PC-3 (cell line): ENCODE measurements at regions not wholly inside any gene's neighbourhood (a gene's known extent, or its start where the extent isn't known, plus 50 kb on each side); places are given as distances from the start of the nearest gene placed in this dataset.

Experiments
- ATAC-seq: fragments of 200-7000 bp; cut with Tn5 transposase; 2 replicates; pipeline ENCODE4 v1.9.1; 2020; ENCODE audit warnings: mild to moderate bottlenecking, moderate library complexity
- BruUV-seq: library from RNA; stranded (reverse); fragments of 400-500 nt; replicated peaks from 2 replicates; lab custom pipeline; 2021; lab: Mats Ljungman, UMichigan
- CTCF ChIA-PET: fragments of 300-600 bp; sonication (Branson Sonifier 250); formaldehyde crosslinking; loops from one replicate; lab custom pipeline; 2022; ENCODE audit warnings: antibody characterized with exemption; lab: Charles Lee
- POLR2A ChIA-PET: fragments of 300-600 bp; sonication (Branson Sonifier 250); formaldehyde crosslinking; loops from one replicate; lab custom pipeline; 2022; ENCODE audit warnings: antibody characterized with exemption; ENCODE audit not compliant: unreplicated experiment; lab: Charles Lee
- DNase-seq: peaks from one replicate; pipeline ENCODE4 v3.0.0-alpha.2; 2015
- H2AFZ ChIP-seq: fragments of 300-600 bp; sonication (generic); 2 replicates; pipeline ENCODE4 v1.6.0; 2016; ENCODE audit warnings: antibody characterized with exemption, low read length
- H3F3A ChIP-seq: fragments of 300-600 bp; sonication (generic); one replicate; pipeline ENCODE4 v1.6.0; 2017; ENCODE audit warnings: antibody characterized with exemption, low read length, control low read depth, mild to moderate bottlenecking; ENCODE audit not compliant: unreplicated experiment
- H3K27ac ChIP-seq: fragments of 300-600 bp; sonication (generic); 2 replicates; pipeline ENCODE4 v1.5.1; 2016; ENCODE audit warnings: mild to moderate bottlenecking, low read length
- H3K27me3 ChIP-seq: fragments of 300-600 bp; sonication (generic); 2 replicates; pipeline ENCODE4 v1.6.1; 2016; ENCODE audit warnings: low read length, mixed read lengths
- H3K36me3 ChIP-seq: fragments of 300-600 bp; sonication (generic); 2 replicates; pipeline ENCODE4 v1.6.1; 2016; ENCODE audit warnings: low read depth, mixed run types, low read length, mixed read lengths
- H3K4me1 ChIP-seq: fragments of 300-600 bp; sonication (generic); 2 replicates; pipeline ENCODE4 v1.5.1; 2016; ENCODE audit warnings: low read length; ENCODE audit not compliant: insufficient read depth
- H3K4me2 ChIP-seq: fragments of 300-600 bp; sonication (generic); 2 replicates; pipeline ENCODE4 v1.6.0; 2016; ENCODE audit warnings: low read length
- H3K4me3 ChIP-seq: fragments of 300-600 bp; sonication (generic); 2 replicates; pipeline ENCODE4 v1.5.1; 2016; ENCODE audit warnings: mild to moderate bottlenecking, low read length, mixed read lengths
- H3K79me2 ChIP-seq: fragments of 300-600 bp; sonication (generic); 2 replicates; pipeline ENCODE4 v1.6.1; 2017; ENCODE audit warnings: low read length, mixed read lengths
- H3K9ac ChIP-seq: fragments of 300-600 bp; sonication (generic); 2 replicates; pipeline ENCODE4 v1.6.0; 2016; ENCODE audit warnings: mild to moderate bottlenecking, low read length
- H3K9me2 ChIP-seq: fragments of 300-600 bp; sonication (generic); replicated peaks from 2 replicates; pipeline ENCODE4 v1.6.1; 2016; ENCODE audit warnings: mixed run types, low read length, mixed read lengths
- H3K9me3 ChIP-seq: fragments of 300-600 bp; sonication (generic); 2 replicates; pipeline ENCODE4 v1.6.1; 2016; ENCODE audit warnings: low read length, mixed read lengths
- H4K20me1 ChIP-seq: fragments of 300-600 bp; sonication (generic); 2 replicates; pipeline ENCODE4 v1.6.1; 2016; ENCODE audit warnings: low read length, mixed read lengths
- CTCF ChIP-seq: fragments of 300-600 bp; sonication (generic); conservative IDR thresholded peaks from 2 replicates; pipeline ENCODE4 v1.5.1; 2017; ENCODE audit warnings: antibody characterized with exemption, low read depth, mild to moderate bottlenecking, low read length
- EZH2 ChIP-seq: fragments of 300-600 bp; sonication (generic); IDR thresholded peaks from one replicate; pipeline ENCODE4 v1.6.1; 2017; ENCODE audit warnings: antibody characterized with exemption, mild to moderate bottlenecking, low read length; ENCODE audit not compliant: unreplicated experiment
- EZH2phosphoT487 ChIP-seq: fragments of 300-600 bp; sonication (generic); IDR thresholded peaks from 2 replicates; pipeline ENCODE4 v1.6.1; 2018; ENCODE audit warnings: mild to moderate bottlenecking, antibody characterized with exemption, low read length, borderline replicate concordance
- intact Hi-C: fragments of 100-400 bp; cut with micrococcal nuclease; formaldehyde crosslinking; loops from 2 replicates; pipeline ENCODE4 v1.9.0; 2023

GRCh38 chr16:63717806-63718205 is 1404.1 kb downstream of the CDH11 start:
- H3K36me3 ChIP-seq, result no peaks in the 10 kb centered on the region
- H3K9ac ChIP-seq, result no peak overlapping the region
- no TSS peak for BruUV-seq
- ChIA-PET CTCF (no interaction called here), POLR2A (no interaction called here)
- no peak overlapping the region for H3K4me3 ChIP-seq
- DNase-seq (no peak), ATAC-seq (no peak)
- TF ChIP-seq EZH2phosphoT487 (no peak), EZH2 (no peak)
- H3K4me2 ChIP-seq, result no peak overlapping the region
- no peaks in the 10 kb centered on the region; the same call in 1 of the 2 replicates for H3K27me3 ChIP-seq
- no peaks in the 10 kb centered on the region for H3K9me2 ChIP-seq
- H4K20me1 ChIP-seq, result no peaks in the 10 kb centered on the region
- intact Hi-C loops, result no loop called here
- H2AFZ ChIP-seq, result no peak overlapping the region
- H3K79me2 ChIP-seq, result no peaks in the 10 kb centered on the region
- H3K4me1 ChIP-seq, result no peaks in the 10 kb centered on the region
- H3K9me3 ChIP-seq, result no peaks in the 10 kb centered on the region
- H3F3A ChIP-seq, result no peaks in the 10 kb centered on the region
- no peak overlapping the region for H3K27ac ChIP-seq

GRCh38 chr16:63714876-63715275 is 1407.0 kb downstream of the CDH11 start:
- H3K4me3 ChIP-seq, result no peak overlapping the region
- TF ChIP-seq CTCF (no peak), EZH2 (no peak), EZH2phosphoT487 (no peak)
- no peaks in the 10 kb centered on the region for H3K9me3 ChIP-seq
- no peak overlapping the region for H3K9ac ChIP-seq
- H3K27ac ChIP-seq, result no peak overlapping the region
- no peaks in the 10 kb centered on the region for H3K9me2 ChIP-seq
- CTCF ChIA-PET, result no interaction called here
- H2AFZ ChIP-seq, result no peak overlapping the region
- H3K4me2 ChIP-seq, result no peak overlapping the region
- intact Hi-C loops, result no loop called here
- no peaks in the 10 kb centered on the region; the same call in 1 of the 2 replicates for H3K27me3 ChIP-seq
- no peaks in the 10 kb centered on the region for H4K20me1 ChIP-seq
- H3K36me3 ChIP-seq, result no peaks in the 10 kb centered on the region
- no peaks in the 10 kb centered on the region for H3K79me2 ChIP-seq
- no TSS peak for BruUV-seq
- H3K4me1 ChIP-seq, result no peaks in the 10 kb centered on the region
- POLR2A ChIA-PET, result no interaction called here
- H3F3A ChIP-seq, result no peaks in the 10 kb centered on the region
- DNase-seq, result no peak
- ATAC-seq, result no peak

GRCh38 chr16:63712725-63713124 is 1409.1 kb downstream of the CDH11 start:
- Histone ChIP-seq H3K36me3 (no peaks in the 10 kb centered on the region), H3K4me1 (no peaks in the 10 kb centered on the region), H3F3A (no peaks in the 10 kb centered on the region), H4K20me1 (no peaks in the 10 kb centered on the region), H3K27ac (no peak overlapping the region), H3K79me2 (no peaks in the 10 kb centered on the region), H2AFZ (no peak overlapping the region), H3K9me2 (no peaks in the 10 kb centered on the region), H3K9ac (no peak overlapping the region), H3K9me3 (no peaks in the 10 kb centered on the region), H3K27me3 (no peaks in the 10 kb centered on the region; the same call in 1 of the 2 replicates), H3K4me3 (no peak overlapping the region), H3K4me2 (no peak overlapping the region)
- BruUV-seq, result no TSS peak
- no peak for ATAC-seq
- no peak for DNase-seq
- TF ChIP-seq EZH2, result no peak
- TF ChIP-seq EZH2phosphoT487, result no peak
- TF ChIP-seq CTCF, result no peak
- ChIA-PET CTCF (no interaction called here), POLR2A (no interaction called here)
- intact Hi-C loops, result no loop called here
